Stimulated activated CD4-positive, alpha-beta T cell treated with anti-CD3 and anti-CD28 coated beads, Interleukin-4, amount 100 ng/mL, for 4 hours (primary cell): ENCODE measurements at regions not wholly inside any gene's neighbourhood (a gene's known extent, or its start where the extent isn't known, plus 50 kb on each side); places are given as distances from the start of the nearest gene placed in this dataset.
"Not testable (repeated sequence)": the region's sequence is repeated elsewhere in the genome, so short reads cannot be mapped to it uniquely, and the experiment has no call there.

Source experiments
- DNase-seq, 2 experiments: peaks; one replicate each; pipeline ENCODE4 v3.0.0-alpha.2; 2020

DNA sequence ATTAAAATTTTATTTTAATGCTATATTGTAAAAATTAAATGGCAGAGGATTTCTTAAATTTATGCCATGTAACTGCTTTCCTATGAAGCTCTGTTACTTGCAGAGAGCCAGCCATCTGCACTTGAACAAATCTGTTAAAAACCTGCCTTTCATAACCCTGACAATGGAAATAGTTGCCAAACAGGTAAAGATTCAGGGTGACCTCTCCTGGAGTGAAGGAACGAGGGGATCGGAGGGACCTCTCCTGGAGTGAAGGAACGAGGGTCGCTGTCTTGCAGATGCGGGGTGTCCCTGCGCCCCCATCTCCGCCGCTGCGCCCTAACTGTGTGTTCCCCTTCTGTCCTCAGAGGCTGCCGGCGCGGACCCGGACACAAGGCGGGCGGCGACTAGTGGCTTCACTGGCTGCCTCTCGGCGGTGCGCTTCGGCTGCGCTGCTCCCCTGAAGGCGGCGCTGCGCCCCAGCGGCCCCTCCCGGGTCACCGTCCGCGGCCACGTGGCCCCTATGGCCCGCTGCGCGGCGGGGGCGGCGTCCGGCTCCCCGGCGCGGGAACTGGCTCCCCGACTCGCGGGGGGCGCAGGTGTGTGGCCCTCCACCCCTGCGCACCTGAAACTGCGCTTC lies 295.9 kb upstream of the SPATA31A3 start:
- not testable (repeated sequence) for DNase-seq

DNA sequence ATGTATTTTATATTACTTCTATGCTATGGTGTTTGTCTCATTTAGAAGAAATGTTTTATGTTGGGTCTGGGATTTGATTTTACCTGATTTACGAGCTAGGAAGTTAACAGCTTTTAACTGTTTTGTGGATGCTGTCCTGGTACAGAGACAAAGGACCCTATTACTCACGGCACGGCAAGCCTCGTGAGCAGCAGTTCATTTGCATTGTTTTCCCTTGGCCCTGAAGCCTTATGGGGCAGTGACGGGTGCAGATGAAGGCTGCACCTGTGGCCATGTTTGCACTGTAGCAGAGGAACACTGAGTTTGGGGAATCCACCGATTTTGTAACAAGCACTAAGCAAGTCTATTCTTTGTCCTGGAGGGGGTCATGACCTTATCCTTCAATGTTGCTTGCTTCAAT lies 291.9 kb upstream of the SPATA31A3 start:
- not testable (repeated sequence) for DNase-seq

DNA sequence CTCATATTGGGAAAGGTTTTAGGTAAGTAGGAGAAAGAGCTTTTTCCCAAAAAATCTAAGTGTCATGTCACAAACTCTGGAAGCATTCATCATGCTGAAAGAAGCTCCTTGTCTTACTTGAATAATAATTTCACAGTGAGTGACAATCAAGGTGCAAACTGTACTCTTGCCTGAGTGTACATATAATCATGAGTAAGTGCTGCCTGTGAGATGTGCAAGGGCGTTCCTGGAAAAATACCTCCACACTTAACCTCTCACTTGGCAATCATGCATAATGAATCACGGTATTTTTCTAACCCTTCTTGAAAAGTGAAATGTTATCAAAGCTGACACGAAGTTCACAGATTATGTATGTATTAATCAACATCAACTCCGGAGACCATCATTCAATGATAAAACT lies 289.2 kb upstream of the SPATA31A3 start:
- DNase-seq: not testable (repeated sequence)

DNA sequence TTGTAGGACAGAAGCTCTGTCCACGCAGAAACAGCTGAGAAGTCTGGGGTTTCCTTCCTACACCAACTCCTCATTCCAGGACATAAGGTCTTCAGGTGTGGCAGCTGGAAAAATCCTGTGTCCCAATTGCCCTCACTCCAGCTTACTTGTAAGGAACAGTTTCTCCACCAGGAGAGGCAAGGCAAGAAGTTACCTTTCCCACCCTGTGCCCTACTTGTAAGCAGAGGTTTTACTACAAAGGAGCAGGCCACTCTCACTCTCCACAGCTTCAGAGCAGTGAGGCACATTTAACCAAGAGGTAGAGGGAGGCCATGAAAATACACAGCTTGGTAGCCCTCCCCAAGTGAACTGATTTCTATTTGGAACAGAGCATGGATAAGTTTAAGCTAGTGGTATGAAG lies 277.3 kb upstream of the SPATA31A3 start:
- DNase-seq: not testable (repeated sequence)

DNA sequence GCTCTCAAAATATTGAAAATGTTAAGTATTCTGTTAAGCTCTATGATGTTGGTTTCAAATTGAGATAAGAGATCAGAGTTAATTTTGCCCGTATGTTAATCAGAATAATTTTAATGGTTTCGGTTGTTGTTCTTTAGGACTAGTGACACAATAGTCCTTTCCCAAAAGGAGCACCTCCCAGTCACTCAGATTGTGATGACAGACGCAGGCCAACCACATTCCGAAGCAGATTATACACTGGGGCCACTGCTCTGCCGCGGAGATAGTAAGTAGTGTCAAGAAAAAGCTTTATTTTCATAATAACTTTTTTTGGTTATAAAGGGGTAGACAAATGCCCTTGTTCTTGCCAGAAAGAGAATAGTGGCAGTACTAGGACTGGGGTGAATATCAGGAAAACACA lies 265.5 kb upstream of the SPATA31A3 start:
- not testable (repeated sequence) for DNase-seq

DNA sequence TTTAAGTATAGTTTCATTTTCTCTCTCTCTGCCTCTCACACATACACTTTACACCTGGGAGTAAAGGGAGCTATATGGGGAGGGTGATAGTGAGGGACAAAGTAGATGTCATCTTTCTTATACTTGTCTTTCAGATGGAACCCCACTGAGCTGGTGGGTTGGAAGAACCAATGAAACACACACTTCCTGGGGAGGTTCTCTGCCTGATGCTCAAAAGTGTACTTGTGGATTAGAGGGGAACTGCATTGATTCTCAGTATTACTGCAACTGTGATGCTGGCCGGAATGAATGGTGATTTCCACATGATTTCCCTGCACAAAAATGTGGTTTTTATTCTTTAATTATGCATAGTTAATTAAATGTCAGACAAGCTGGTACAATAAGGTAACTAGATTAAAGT lies 256.6 kb upstream of the SPATA31A3 start:
- DNase-seq: not testable (repeated sequence)

DNA sequence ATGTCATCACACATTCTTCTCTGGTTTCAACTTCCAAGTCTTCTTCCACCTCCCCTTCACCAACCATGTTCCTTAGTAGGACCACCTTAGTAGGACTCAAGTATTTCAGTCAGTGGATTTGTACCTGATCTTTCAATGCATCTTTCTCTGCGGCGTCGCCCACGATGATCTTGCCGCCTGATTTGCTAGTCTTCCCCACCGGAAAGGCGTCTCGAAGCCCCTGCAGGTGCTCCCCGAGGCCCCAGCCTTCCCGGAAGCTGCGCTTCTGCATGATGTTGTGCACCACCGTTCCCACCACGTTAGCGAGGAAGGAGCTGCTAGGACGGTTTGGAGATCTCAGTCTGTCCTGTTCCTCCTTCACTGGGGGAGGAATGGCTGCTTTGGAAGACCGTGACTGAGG lies 219.7 kb upstream of the SPATA31A3 start:
- not testable (repeated sequence) for DNase-seq

DNA sequence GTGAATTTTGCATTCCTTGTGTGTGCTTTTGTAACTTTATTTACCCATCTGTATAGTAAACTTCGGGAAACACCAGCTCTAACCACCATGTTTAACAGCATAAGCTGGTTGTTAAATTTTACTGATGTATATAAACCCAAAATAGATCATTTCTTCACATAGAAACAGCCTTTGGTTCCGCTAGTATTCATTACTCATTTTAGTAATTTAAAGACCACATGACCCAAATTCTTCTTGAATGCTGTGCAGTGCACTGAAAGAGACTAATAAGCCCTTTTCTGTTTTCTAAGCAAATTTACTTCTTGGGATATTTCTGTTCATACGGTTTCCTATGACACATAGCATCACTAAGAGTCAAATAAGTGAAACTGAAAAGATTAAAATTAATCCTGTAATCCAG lies 218.5 kb upstream of the SPATA31A3 start:
- not testable (repeated sequence) for DNase-seq

DNA sequence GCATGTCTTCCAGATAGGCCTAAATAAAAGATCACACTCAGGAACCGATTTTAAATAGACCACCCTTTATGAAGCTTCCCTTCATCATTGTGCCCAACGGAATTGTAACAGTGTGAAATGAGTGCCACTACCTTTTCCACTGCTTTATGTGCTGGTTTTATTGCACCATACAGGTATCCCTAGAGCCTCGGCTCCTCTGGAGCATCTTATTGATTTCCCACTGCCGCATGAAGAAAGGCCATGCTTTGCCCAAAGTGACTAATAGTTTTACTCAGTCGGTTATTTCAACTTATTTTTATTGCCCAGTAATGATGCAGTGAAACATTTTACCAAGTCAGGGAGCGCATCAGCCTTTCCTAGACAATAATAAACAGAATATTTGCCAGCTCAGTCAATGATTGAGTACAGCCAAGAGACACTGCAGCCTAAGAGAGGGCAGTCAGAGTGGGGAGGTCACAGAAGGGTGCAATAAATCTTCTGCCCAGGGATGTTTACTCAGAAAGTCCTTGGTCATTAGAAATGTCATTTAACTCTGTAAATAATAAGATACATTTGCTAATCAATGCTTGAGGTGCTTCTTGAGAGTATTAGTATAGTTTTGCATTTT lies 216.6 kb upstream of the SPATA31A3 start:
- DNase-seq: not testable (repeated sequence)

DNA sequence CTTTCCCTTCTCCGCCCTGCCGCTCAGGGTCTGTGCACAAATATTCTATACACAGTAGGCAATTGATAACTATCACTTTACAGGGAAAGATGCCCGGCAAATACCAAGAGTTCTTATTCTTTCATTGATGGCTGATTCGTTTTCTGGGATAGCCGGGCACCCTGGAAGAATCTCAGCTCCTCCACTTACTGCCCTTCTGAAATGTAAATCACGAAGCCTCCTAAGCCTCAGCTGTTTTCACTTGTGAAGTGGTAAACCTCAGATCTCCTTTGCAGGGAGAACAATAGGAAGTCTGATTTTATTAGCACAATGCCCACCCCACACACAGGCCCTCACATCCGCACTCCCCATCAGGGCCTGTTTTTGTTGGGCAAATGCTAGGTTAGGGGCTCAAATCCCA lies 203.8 kb upstream of the SPATA31A3 start:
- not testable (repeated sequence) for DNase-seq

DNA sequence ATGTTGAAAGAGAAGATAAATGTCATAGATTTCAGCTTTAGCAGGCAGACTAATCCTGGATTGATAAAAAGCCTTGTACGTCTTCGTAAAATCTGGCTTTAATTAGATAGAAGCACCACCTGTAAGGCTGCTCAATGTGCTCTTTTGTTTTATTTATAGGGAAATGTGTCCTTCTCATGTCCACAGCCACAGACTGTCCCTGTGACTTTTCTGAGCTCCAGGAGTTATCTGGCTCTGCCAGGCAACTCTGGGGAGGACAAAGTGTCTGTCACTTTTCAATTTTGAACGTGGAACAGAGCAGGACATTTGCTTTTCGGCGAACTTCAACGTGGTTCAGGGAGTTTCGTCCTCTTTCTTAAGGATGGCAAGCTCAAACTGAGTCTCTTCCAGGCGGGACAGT lies 203.0 kb upstream of the SPATA31A3 start:
- not testable (repeated sequence) for DNase-seq

DNA sequence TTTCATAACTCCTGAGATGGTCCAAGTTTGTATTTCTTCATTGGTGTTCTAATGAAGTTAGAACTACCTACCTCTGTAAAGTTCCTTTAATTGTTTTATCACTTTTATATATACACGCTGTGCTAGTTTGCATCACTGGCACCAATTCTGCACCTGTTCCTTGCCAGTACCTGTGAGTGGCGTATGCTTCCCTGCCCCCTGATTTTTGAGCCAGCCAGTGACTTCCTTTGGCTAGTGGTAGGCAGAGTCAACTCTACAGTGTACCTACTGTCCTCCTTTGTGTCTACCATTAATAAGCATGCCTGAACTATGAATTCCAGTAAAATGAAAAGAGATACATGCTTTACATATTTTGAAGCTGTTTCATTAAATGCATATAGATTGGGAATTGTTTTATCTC lies 186.8 kb upstream of the SPATA31A3 start:
- not testable (repeated sequence) for DNase-seq

DNA sequence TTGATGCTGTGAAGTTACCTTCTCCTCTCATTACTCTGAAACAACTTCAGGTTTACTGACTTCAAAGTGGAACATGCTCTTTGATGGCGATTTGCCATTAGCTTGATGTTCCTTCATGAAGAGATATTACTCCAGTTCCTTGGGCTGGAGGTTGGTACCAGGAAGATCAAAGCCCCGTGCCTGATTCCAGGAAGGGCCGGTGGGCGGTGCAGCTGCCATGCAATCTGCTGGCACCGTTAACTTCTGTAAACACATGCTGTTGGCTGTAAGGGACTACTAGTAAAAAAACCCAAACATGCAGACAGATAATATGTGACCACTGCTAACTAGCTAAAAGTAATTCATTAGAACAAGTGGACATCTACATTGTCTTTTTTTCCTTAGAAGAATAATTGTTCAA lies 182.8 kb upstream of the SPATA31A3 start:
- DNase-seq: not testable (repeated sequence)

DNA sequence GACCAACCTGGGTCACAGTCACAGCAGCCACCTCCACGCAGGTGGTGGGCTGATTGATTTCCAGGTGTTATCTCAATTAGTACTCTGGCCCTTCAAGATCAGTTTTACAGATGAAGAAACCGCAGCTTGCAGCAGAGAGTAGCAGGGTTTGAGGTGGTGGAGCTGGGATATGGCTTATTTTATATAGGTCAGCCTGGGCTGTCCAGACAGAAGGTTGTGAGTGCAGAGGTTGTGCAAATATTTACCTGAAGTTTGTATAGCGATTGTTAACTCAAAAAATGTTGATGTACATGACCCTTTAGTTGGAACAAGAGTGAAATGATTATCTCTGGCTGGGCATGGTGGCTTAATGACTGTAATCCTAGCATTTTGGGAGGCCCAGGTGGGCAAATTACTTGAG lies 179.4 kb upstream of the SPATA31A3 start:
- not testable (repeated sequence) for DNase-seq

DNA sequence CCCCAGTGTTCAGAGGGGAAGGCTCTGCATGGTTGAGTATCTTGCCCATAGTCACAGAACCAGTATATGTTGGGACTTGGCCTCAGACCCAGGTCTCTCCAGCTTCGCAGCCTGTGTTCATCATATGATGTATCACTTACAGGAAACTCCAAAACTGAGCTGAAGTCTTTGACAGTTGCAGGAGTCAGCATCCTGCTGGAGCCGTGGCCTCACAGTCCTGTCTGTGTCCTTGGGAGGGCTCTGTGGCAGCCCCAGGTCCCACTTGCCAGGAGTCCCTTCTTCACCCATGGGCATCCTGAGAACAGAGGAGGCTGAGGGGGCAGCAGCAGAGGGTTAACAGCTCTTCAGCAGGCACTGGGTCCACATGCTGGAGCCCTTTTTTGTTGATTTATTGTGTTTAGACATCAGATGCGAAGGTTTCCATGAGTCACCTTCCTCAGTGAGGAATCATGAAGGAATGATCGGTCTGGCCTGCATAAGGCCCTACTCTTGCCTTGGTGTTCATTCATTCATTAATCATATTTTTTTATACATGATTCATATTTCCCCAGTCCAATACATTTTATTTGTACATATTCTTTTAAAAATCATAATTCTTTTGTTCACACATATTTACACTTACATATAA lies 176.3 kb upstream of the SPATA31A3 start:
- not testable (repeated sequence) for DNase-seq

DNA sequence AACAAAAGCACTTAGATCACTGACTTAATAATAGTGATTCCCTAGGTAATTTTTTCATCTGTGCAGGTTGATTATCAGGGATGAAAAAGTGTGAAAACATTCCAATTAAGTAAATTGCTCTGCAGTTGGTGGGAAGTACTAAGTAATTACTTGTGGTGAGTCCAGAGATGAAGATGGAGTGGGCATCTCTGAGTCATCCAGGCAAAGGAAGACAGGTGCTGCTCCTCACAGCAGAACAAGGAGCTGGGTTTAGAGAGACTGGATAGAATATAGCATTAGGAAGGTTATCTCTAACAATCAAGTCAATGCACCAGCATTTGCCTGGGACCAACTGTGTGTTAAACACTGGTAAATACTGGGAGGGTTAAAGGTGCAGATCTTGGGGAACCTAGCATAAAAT lies 174.0 kb upstream of the SPATA31A3 start:
- not testable (repeated sequence) for DNase-seq

DNA sequence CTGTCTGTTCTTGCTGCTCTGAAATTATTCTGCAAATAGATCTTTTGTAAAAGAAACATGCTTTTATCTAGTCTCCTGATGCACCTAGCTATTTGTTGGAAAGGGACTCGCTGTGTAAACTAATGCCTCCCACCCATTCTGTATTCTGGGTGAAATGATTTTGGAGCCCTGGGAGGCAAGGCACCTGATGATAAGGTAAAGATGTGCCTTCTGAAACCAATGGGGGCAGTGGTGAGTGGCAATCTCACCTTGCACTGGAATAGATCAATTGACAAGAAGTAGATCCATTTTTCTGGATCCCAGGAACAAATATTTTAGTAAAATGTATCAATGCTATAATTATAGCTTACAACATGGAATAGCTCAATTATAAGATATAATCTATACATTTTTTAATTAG lies 170.5 kb upstream of the SPATA31A3 start:
- not testable (repeated sequence) for DNase-seq

DNA sequence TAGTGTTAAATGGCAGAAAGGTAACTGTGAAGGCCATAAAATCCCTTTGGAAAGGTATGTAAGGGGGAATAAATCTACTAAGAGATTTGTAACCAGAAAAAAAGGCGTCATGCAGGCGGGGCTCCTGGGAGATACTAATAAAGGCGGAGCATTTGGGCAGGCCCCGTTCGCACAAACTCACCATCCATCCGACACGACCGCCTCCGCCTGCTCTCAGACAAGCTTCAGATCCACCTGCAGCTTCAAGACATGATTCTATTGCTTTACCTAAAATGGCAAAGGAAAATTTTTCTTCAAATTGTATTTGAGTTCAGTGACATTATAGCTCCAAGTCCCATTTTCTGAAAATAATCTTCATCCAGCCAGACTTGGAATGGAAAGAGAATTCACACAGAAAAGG lies 162.9 kb upstream of the SPATA31A3 start:
- not testable (repeated sequence) for DNase-seq

DNA sequence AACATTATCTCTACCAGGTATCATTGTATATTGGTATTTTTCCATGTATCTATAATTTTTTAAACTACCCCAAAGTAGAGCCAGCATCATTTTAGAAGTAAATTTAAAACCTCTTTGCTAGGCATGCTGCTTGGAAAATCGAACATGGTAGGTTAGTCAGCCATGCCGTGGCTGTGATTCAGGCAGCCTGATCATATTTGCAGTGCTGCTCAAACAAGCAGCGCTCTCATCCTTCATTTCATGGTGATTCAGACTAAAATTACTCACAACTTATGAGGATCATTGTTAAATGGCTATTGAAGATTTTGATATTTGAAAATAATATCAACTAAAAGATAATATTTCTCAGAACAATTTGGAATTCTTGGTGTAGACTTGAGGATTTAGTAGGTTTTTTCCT lies 161.2 kb upstream of the SPATA31A3 start:
- not testable (repeated sequence) for DNase-seq

DNA sequence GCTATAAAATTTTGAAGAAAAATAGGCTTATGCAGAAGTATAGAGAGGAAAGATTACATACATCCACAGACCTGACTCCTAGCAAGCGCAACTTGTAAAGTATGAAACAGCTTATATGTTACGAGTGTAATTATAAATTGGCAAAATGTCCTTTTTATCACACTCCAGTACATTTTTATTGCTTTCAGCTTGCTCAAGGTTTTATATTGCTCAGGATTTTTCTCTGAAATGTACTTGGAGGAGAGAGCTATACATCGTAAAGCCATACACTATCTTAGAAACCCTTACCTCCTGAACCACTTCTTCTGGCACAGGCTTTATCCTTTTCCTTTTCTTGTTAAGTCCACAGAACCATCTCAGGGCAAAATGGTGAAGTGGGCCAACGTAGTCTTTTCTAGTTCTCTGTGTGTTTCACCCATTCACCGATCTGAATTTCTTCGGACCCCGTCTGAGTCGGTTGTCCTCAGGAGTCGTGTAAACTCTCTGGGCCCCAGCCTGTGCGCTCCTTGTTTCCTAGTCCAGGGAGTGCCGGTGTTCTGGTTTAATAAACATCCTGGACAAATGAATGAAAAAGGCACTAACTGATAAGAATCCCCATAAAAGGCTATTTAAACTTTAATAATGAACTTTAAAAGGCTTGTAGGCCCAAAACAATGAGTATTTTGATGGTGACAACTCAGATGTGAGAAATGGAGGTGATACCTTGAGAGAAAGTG lies 150.2 kb upstream of the SPATA31A3 start:
- DNase-seq: not testable (repeated sequence)

DNA sequence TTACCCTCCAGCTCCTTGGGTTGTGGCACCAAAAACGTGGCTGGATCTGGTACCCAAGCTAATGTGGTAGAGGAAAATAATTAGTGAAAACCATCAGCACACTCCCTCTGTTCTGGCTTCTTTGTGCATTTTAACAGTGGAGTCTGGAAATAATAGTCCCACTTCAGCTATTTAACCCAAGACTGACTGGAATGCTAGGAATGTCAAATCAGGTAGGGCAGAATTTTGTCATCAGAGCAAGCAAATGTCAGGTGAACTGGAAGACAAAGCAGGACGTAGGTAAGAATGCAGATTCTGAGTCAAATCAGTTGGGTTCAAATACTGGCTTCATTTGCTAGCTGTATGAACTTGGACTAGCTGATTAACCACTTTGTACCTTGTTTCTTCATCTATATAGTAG lies 144.0 kb upstream of the SPATA31A3 start:
- DNase-seq: not testable (repeated sequence)

DNA sequence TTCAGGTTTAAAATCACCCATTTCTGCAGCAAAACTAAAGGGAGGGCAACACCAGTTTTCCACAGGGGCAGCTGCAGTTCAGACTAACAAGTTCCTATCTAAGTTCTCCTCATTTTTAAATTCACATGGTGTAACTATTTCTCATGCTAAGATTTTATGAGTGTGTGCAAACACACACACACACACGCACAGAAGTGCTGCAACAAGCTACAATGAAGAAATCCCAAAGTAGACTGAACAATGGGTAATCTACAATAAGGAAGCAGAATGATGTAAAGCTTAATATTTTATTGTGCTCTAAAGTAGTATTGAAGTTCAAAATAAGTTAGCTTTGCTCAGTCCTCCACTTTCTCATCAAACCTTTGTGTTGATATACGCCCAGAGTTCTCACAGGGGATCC lies 140.8 kb upstream of the SPATA31A3 start:
- DNase-seq: not testable (repeated sequence)

DNA sequence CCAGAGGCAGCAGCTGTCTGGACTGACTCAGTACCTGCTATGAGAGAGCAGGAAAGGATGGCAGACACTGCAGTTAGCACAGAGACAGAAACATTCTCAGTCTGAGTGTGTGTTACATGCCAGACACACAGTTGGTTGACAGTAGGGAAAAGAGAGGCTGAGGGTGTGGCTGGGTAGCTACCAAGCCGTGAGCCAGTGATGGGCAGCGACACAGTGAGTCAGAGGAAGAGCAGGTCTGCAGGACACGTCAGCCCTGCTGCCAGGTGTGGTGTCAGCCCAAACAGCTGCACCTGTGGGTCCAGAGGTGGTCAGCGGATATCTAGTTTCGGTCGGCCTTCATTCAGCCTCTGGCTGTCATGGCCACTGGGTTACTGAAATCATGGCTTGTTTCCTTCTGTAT lies 124.4 kb upstream of the SPATA31A3 start:
- DNase-seq: not testable (repeated sequence)

DNA sequence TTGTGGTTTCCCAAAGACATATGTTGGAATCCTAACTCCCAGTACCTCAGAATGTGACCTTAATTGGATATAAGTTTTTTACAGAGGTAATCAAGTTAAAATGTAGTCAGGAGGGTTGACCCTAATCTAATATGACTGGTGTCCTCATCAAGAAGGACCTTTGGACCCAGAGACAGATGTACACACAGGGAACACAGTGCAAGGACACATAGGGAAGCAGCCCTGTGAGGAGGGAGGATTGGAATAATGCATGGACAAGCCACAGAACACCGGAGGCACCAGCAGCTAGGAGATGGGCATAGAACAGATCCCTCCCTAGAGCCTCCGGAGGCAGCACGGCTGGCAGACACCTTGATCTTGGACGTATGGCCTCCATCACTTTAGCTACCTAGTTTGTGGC lies 119.8 kb upstream of the SPATA31A3 start:
- DNase-seq: not testable (repeated sequence)
